Germinal center (tissue), 1 donor: ENCODE measurements at regions not wholly inside any gene's neighbourhood (a gene's known extent, or its start where the extent isn't known, plus 50 kb on each side); places are given as distances from the start of the nearest gene placed in this dataset.

Experiments
- DNase-seq: peaks from one replicate; pipeline ENCODE4 v3.0.0; 2012; ENCODE audit warnings: mixed read lengths, low spot score

GRCh38 chr3:102599819-102600576 lies 165.2 kb downstream of the ZPLD1 start:
- no peak for DNase-seq

GRCh38 chr3:102605153-102605552 lies 170.3 kb downstream of the ZPLD1 start:
- no peak for DNase-seq

GRCh38 chr3:102608875-102609274 lies 174.1 kb downstream of the ZPLD1 start:
- no peak for DNase-seq

- no peak for DNase-seq
These were observed 179.3 kb downstream of the ZPLD1 start for GRCh38 chr3:102614021-102614569.

GRCh38 chr3:102614585-102614984 lies 179.8 kb downstream of the ZPLD1 start:
- no peak for DNase-seq

GRCh38 chr3:102617381-102617780 lies 182.6 kb downstream of the ZPLD1 start:
- DNase-seq: no peak

- DNase-seq: no peak
These were observed 184.5 kb downstream of the ZPLD1 start for GRCh38 chr3:102619361-102619760.

- no peak for DNase-seq
These were observed 195.1 kb downstream of the ZPLD1 start for GRCh38 chr3:102629943-102630342.

GRCh38 chr3:102630531-102630930 lies 195.7 kb downstream of the ZPLD1 start:
- DNase-seq: no peak

GRCh38 chr3:102643546-102643945 lies 208.7 kb downstream of the ZPLD1 start:
- no peak for DNase-seq

GRCh38 chr3:102646557-102646956 lies 211.7 kb downstream of the ZPLD1 start:
- DNase-seq: no peak

- DNase-seq: no peak
These were observed 225.8 kb downstream of the ZPLD1 start for GRCh38 chr3:102660653-102661052.

- DNase-seq: no peak
These were observed 227.1 kb downstream of the ZPLD1 start for GRCh38 chr3:102661707-102662497.

- DNase-seq: no peak
These were observed 227.6 kb downstream of the ZPLD1 start for GRCh38 chr3:102662498-102662772.

GRCh38 chr3:102664126-102664525 lies 229.3 kb downstream of the ZPLD1 start:
- DNase-seq: no peak

- no peak for DNase-seq
These were observed 230.4 kb downstream of the ZPLD1 start for GRCh38 chr3:102665183-102665582.

GRCh38 chr3:102668247-102668646 lies 233.4 kb downstream of the ZPLD1 start:
- no peak for DNase-seq

- DNase-seq: no peak
These were observed 236.2 kb downstream of the ZPLD1 start for GRCh38 chr3:102670986-102671385.

- no peak for DNase-seq
These were observed 237.5 kb downstream of the ZPLD1 start for GRCh38 chr3:102672305-102672704.

- DNase-seq: peak; percentile 62
These were observed 238.7 kb downstream of the ZPLD1 start for GRCh38 chr3:102673271-102674115.

GRCh38 chr3:102674284-102674683 lies 239.5 kb downstream of the ZPLD1 start:
- DNase-seq: no peak

GRCh38 chr3:102676424-102676823 lies 241.6 kb downstream of the ZPLD1 start:
- no peak for DNase-seq
